GM20000 (cell line): ENCODE measurements at regions not wholly inside any gene's neighbourhood (a gene's known extent, or its start where the extent isn't known, plus 50 kb on each side); places are given as distances from the start of the nearest gene placed in this dataset.

Source experiments
- DNase-seq: peaks from one replicate; pipeline ENCODE4 v3.0.0; 2012; ENCODE audit warnings: low spot score
- CTCF ChIP-seq: IDR thresholded peaks from 2 replicates; pipeline ENCODE4 v1.5.1; 2012; ENCODE audit warnings: mild to moderate bottlenecking, control low read depth; ENCODE audit errors: extremely low read depth, missing control alignments

- no peak for DNase-seq
- no peak for TF ChIP-seq CTCF
Measured at GRCh38 chr4:156581282-156582063, 390.1 kb downstream of the PDGFC start.

DNA sequence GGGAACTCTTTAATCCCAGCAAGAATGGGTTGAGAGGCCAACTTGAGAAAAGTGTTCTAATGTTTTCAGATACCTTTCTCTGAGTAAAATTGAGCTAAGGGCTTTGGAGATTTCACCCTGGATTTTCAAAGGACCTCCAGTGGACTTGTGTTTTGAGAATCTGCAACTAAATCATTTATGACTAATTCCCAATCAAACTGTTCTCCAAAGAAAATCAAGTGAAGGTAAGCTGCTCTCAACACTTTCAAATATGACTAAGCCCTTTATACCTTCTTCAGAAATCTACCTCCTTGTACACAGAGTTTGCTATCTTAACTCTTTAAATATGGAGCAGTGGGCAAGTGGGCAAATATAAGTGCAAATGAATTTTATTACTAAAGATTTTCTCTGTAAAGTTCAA is 392.9 kb downstream of the PDGFC start:
- DNase-seq = no peak

DNA sequence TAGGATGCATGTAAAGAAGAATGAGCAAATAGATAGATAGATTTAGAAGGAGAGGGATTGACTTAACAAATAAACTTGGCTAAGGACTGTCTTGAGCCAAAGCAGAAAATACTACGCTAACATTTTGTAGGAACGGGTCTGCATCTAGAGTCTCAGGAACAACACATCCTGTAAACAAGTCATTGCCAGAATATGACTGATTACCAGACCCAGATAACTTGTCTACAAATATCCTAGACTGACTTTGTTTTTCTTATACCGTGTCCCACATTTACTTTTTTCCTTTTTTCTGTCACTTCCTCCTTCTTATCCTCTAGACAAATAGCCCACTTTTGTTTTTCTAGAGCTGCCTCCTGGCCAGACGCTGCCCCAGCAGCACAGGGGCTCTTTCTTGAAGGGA is 393.6 kb downstream of the PDGFC start:
- no peak for TF ChIP-seq CTCF
- DNase-seq = no peak

More for the DNA sequence above, 392.9 kb downstream of the PDGFC start:
- TF ChIP-seq CTCF = no peak

DNA sequence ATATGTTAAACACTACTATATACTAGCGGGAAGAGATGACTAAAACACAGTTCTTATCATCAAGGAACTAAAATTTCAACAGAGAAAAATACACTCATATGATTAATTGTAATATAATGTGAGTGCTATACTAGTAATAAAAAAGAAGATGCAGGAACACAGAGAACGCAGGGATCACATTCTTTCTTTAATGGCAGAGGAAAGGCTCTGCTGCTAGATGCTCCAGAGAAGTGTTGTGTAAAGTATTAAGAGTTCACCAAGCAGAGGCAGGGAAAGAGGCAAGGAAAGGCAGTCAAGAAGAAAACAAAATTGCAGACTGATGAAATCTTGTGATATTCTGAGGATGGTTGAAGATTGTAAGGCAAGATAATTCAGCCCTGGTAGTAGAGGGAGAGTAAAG is 394.7 kb downstream of the PDGFC start:
- TF ChIP-seq CTCF = no peak
- no peak for DNase-seq

DNA sequence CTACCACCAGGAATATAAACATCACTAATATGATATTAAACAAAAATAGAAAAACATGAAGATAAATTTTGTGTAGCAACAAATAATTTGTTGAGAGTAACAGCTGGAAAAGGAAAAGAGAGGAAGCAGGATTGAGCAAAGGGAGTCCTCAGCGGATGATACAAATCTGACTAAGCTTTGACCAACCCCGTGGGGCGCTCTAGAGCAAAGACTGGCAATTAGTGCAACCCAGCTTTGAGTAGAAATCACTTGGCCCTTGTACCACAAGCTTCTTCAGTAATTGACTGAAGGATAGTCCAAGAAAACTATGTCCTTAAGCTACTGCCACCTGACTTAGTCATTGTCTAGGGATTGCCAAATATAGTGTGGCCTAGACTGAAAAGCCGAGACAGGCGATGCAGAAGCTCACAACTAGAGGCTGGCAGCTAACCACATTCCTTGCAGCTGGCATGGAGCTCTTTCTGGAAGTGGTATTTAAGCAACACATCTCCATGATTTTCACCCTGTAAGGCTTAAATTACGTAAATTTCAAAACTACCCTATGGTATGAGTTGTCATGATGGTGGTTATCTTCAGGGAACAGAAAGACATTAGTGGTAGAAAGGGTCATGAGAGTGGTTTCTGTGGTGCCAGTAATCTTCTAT is 396.0 kb downstream of the PDGFC start:
- DNase-seq = no peak
- no peak for TF ChIP-seq CTCF

- TF ChIP-seq CTCF = no peak
- DNase-seq = no peak
Measured at GRCh38 chr4:156571146-156571545, 400.5 kb downstream of the PDGFC start.

DNA sequence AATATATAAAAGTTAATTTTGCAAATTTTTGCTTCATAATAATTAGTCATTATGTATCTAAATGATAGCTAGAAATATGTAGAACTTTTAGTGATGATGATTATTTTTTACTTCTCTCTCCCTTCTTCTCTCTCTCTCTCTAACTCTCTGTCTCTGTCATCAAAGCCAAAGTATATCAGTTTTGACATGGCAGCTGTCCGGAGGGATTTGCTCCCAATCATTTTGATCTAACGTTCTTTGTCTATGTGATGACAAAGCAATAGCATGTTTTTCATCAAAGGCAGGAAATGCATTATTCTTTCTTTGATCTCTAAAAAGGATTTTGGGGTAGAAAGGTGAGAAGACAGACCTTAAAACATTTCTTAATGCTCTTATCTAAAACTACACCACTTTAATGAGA is 402.1 kb downstream of the PDGFC start:
- no peak for DNase-seq
- TF ChIP-seq CTCF = no peak
